ENCODE measurements at regions not wholly inside any gene's neighbourhood (a gene's known extent, or its start where the extent isn't known, plus 50 kb on each side); places are given as distances from the start of the nearest gene placed in this dataset.

GRCh38 chr3:152922554-152922953 is 87.6 kb downstream of the P2RY1 start:
- Histone ChIP-seq H2AFZ (ENCODE audit: low read length) (no peak overlapping the region), H3K9me3 (ENCODE audit: control insufficient read depth, insufficient read depth, low read depth, low read length) (no peaks in the 10 kb centered on the region), H4K20me1 (ENCODE audit: control insufficient read depth, extremely low read depth, insufficient read depth, low read length) (no peaks in the 10 kb centered on the region), H3K9ac (ENCODE audit: insufficient read depth, low read length) (no peak overlapping the region), H3K36me3 (ENCODE audit: control insufficient read depth, insufficient read depth, low read length) (no peaks in the 10 kb centered on the region), H3K27me3 (ENCODE audit: control insufficient read depth, insufficient read depth, low read length) (no peaks in the 10 kb centered on the region), H3K4me3 (replicated peaks in 1 of 4; ENCODE audit: control extremely low read depth in 1 of 4, insufficient read depth in 1 of 4, low read depth in 3 of 4, low read length in 4 of 4) (no peak overlapping the region), H3K4me2 (ENCODE audit: extremely low read depth, insufficient read depth, low read length) (no peak overlapping the region), H3K27ac (ENCODE audit: insufficient read depth, low read length) (no peak overlapping the region), H3K4me1 (ENCODE audit: control insufficient read depth, extremely low read depth, insufficient read depth, low read length) (no peaks in the 10 kb centered on the region), H3K79me2 (ENCODE audit: control insufficient read depth, insufficient read depth, low read length) (no peaks in the 10 kb centered on the region)
- no peak for DNase-seq (ENCODE audit: low read depth in 2 of 2)
- no peak for TF ChIP-seq CTCF (conservative IDR thresholded peaks at IDR 0.05 in 1 of 2, IDR thresholded peaks at IDR 0.05 in 1 of 2; ENCODE audit: low read depth in 1 of 2, low read length in 2 of 2)
- no peak for TF ChIP-seq EZH2 (IDR thresholded peaks at IDR 0.05; ENCODE audit: low read length, missing control alignments)

- TF ChIP-seq EZH2 (IDR thresholded peaks at IDR 0.05; ENCODE audit: low read length, missing control alignments) (no peak), CTCF (conservative IDR thresholded peaks at IDR 0.05 in 1 of 2, IDR thresholded peaks at IDR 0.05 in 1 of 2; ENCODE audit: low read depth in 1 of 2, low read length in 2 of 2) (no peak)
- DNase-seq (ENCODE audit: low read depth in 2 of 2) = no peak
Observed at GRCh38 chr3:152927131-152927530, 92.2 kb downstream of the P2RY1 start.

GRCh38 chr3:152930516-152930915 is 95.6 kb downstream of the P2RY1 start:
- H3K4me3 ChIP-seq (replicated peaks in 1 of 4; ENCODE audit: control extremely low read depth in 1 of 4, insufficient read depth in 1 of 4, low read depth in 3 of 4, low read length in 4 of 4) = no peak overlapping the region
- H3K36me3 ChIP-seq (ENCODE audit: control insufficient read depth, insufficient read depth, low read length) = no peaks in the 10 kb centered on the region
- H3K27ac ChIP-seq (ENCODE audit: insufficient read depth, low read length) = no peak overlapping the region
- DNase-seq (ENCODE audit: low read depth in 2 of 2) = no peak
- TF ChIP-seq CTCF (conservative IDR thresholded peaks at IDR 0.05 in 1 of 2, IDR thresholded peaks at IDR 0.05 in 1 of 2; ENCODE audit: low read depth in 1 of 2, low read length in 2 of 2) = no peak
- no peak overlapping the region for H3K9ac ChIP-seq (ENCODE audit: insufficient read depth, low read length)
- no peak overlapping the region for H3K4me2 ChIP-seq (ENCODE audit: extremely low read depth, insufficient read depth, low read length)
- no peaks in the 10 kb centered on the region for H3K4me1 ChIP-seq (ENCODE audit: control insufficient read depth, extremely low read depth, insufficient read depth, low read length)
- H3K9me3 ChIP-seq (ENCODE audit: control insufficient read depth, insufficient read depth, low read depth, low read length) = no peaks in the 10 kb centered on the region
- no peak overlapping the region for H2AFZ ChIP-seq (ENCODE audit: low read length)
- H4K20me1 ChIP-seq (ENCODE audit: control insufficient read depth, extremely low read depth, insufficient read depth, low read length) = no peaks in the 10 kb centered on the region
- H3K27me3 ChIP-seq (ENCODE audit: control insufficient read depth, insufficient read depth, low read length) = no peaks in the 10 kb centered on the region
- no peaks in the 10 kb centered on the region for H3K79me2 ChIP-seq (ENCODE audit: control insufficient read depth, insufficient read depth, low read length)

More at GRCh38 chr3:152927131-152927530, 92.2 kb downstream of the P2RY1 start:
- no peaks in the 10 kb centered on the region for H4K20me1 ChIP-seq (ENCODE audit: control insufficient read depth, extremely low read depth, insufficient read depth, low read length)
- H3K79me2 ChIP-seq (ENCODE audit: control insufficient read depth, insufficient read depth, low read length) = no peaks in the 10 kb centered on the region
- H3K36me3 ChIP-seq (ENCODE audit: control insufficient read depth, insufficient read depth, low read length) = no peaks in the 10 kb centered on the region
- H3K9me3 ChIP-seq (ENCODE audit: control insufficient read depth, insufficient read depth, low read depth, low read length) = no peaks in the 10 kb centered on the region
- no peaks in the 10 kb centered on the region for H3K4me1 ChIP-seq (ENCODE audit: control insufficient read depth, extremely low read depth, insufficient read depth, low read length)
- H3K9ac ChIP-seq (ENCODE audit: insufficient read depth, low read length) = no peak overlapping the region
- H2AFZ ChIP-seq (ENCODE audit: low read length) = no peak overlapping the region
- H3K27me3 ChIP-seq (ENCODE audit: control insufficient read depth, insufficient read depth, low read length) = no peaks in the 10 kb centered on the region
- no peak overlapping the region for H3K4me3 ChIP-seq (replicated peaks in 1 of 4; ENCODE audit: control extremely low read depth in 1 of 4, insufficient read depth in 1 of 4, low read depth in 3 of 4, low read length in 4 of 4)
- H3K4me2 ChIP-seq (ENCODE audit: extremely low read depth, insufficient read depth, low read length) = no peak overlapping the region
- no peak overlapping the region for H3K27ac ChIP-seq (ENCODE audit: insufficient read depth, low read length)

Measured in fibroblast of lung (primary cell).